Thoracic aorta (tissue), 2 donors: ENCODE measurements at regions not wholly inside any gene's neighbourhood (a gene's known extent, or its start where the extent isn't known, plus 50 kb on each side); places are given as distances from the start of the nearest gene placed in this dataset.

ENCODE experiments used
- ATAC-seq: fragments of 150-250 bp; one replicate; pipeline ENCODE4 v1.8.0; 2017; ENCODE audit warnings: low read depth; ENCODE audit not compliant: insufficient number of reproducible peaks, low FRiP score
- DNase-seq: peaks from one replicate; pipeline ENCODE4 v3.0.0-alpha.2; 2020; ENCODE audit warnings: low spot score
- H3K27ac ChIP-seq, 2 donors: fragments of 200-600 bp; sonication (generic); 1 replicate in 1 of 2; 2 replicates in 1 of 2; pipeline ENCODE4 v1.5.1; 2016; ENCODE audit warnings: mild to moderate bottlenecking in 2 of 2, moderate library complexity in 2 of 2
- H3K27me3 ChIP-seq: fragments of 200-600 bp; sonication (generic); replicated peaks from 2 replicates; pipeline ENCODE4 v1.6.0; 2016; ENCODE audit warnings: mild to moderate bottlenecking; ENCODE audit not compliant: insufficient read depth
- H3K36me3 ChIP-seq: fragments of 200-600 bp; sonication (generic); one replicate; pipeline ENCODE4 v1.5.1; 2016
- H3K4me1 ChIP-seq, 2 donors: fragments of 200-600 bp; sonication (generic); 1 replicate in 1 of 2; 2 replicates in 1 of 2; pipeline versions ENCODE4 v1.5.1 to v1.6.0; 2016; ENCODE audit warnings: low read depth in 2 of 2, mild to moderate bottlenecking in 1 of 2; ENCODE audit not compliant: control insufficient read depth in 1 of 2
- H3K4me3 ChIP-seq: fragments of 200-600 bp; sonication (generic); 2 replicates; pipeline ENCODE4 v1.5.1; 2016; ENCODE audit warnings: mild to moderate bottlenecking
- H3K9me3 ChIP-seq: fragments of 200-600 bp; sonication (generic); 2 replicates; pipeline ENCODE4 v1.5.1; 2016
- TF ChIP-seq, protein P1 (sequence below): fragments of 200-600 bp; sonication (generic); IDR thresholded peaks from one replicate; pipeline ENCODE4 v1.5.1; 2019; ENCODE audit warnings: antibody characterized with exemption

DNA sequence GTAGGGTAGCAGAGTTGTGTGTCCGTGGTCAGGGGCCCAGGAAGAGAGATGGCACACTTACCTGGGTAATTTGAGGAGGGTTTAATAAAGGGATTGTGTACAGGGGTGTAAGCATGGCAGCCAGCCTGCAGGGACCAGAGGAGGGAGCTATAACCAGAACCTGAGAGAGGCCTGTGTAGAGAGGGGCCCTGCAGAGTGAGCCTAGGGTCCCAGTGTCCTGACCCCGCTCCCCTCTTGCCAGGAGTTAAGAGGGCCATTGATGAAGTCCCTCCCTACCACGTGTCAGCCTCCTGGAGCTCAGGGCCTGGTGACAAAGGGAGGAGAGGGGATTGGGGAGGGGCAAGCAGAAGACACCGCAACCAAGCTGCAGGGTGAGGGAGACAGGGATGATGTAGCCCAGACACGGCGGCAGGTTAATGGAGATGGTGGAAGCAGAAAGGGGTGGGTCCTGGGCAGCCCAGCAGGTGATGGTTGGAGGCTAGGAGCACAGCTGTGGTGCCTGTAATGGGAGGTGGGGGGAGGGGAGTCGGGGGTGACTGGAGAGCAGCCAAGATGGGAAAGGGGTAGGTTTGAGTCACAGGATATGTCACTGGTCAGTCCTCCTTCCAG lies 165.4 kb upstream of the TOPAZ1 start:
- no peak for ATAC-seq
- no peak for DNase-seq
- Histone ChIP-seq H3K27ac (no peak overlapping the region), H3K27me3 (no peaks in the 10 kb centered on the region), H3K9me3 (no peaks in the 10 kb centered on the region), H3K4me3 (no peak overlapping the region), H3K36me3 (no peaks in the 10 kb centered on the region), H3K4me1 (no peaks in the 10 kb centered on the region)
- TF ChIP-seq, protein P1, sequence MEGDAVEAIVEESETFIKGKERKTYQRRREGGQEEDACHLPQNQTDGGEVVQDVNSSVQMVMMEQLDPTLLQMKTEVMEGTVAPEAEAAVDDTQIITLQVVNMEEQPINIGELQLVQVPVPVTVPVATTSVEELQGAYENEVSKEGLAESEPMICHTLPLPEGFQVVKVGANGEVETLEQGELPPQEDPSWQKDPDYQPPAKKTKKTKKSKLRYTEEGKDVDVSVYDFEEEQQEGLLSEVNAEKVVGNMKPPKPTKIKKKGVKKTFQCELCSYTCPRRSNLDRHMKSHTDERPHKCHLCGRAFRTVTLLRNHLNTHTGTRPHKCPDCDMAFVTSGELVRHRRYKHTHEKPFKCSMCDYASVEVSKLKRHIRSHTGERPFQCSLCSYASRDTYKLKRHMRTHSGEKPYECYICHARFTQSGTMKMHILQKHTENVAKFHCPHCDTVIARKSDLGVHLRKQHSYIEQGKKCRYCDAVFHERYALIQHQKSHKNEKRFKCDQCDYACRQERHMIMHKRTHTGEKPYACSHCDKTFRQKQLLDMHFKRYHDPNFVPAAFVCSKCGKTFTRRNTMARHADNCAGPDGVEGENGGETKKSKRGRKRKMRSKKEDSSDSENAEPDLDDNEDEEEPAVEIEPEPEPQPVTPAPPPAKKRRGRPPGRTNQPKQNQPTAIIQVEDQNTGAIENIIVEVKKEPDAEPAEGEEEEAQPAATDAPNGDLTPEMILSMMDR, result no peak

DNA sequence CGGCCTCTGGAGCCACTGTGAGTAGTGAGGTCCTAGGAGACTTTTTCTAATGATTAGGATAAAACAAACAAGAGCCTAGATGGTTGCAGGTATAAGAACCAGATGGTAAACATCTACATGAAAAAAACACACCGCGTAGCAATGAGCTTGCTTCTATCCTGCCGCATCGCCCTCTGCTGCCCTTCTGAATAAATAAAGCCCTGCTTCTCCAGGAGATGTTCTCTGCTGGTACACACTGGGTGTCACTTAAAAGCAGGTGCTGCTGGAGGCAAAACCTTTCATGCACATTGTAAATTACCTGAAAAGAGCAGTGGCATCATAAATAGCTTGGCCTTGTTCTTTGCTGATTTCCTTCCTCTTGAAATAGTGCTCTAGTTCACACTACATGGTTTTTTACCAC lies 164.4 kb upstream of the TOPAZ1 start:
- Histone ChIP-seq H3K36me3 (no peaks in the 10 kb centered on the region), H3K9me3 (no peaks in the 10 kb centered on the region), H3K27ac (no peak overlapping the region), H3K4me3 (no peak overlapping the region), H3K27me3 (no peaks in the 10 kb centered on the region), H3K4me1 (no peaks in the 10 kb centered on the region)
- no peak for DNase-seq
- ATAC-seq, result no peak
- TF ChIP-seq, protein P1, result no peak

DNA sequence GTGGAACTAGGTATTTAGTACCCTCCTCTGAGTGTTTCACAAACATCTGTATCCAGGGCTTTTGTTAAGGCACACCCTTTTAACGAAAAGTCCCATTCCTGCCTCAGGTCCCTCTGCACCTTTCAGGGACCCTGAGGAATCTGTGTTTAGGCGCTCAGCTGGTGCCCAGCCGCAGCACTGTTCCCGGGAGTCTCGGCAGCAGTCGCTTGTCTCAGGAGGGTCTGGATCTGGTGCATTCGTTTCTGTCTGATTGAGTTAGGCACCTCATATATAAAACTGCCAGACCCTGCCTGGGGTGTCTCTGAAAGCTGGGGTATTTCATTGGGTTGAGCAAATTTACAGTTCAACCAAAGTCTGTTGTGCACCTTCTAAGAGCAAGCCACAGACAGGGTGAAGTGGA lies 162.8 kb upstream of the TOPAZ1 start:
- ATAC-seq, result no peak
- H3K36me3 ChIP-seq, result no peaks in the 10 kb centered on the region
- no peaks in the 10 kb centered on the region for H3K9me3 ChIP-seq
- no peak for DNase-seq
- TF ChIP-seq, protein P1, result no peak
- no peak overlapping the region for H3K27ac ChIP-seq
- no peaks in the 10 kb centered on the region for H3K27me3 ChIP-seq
- H3K4me3 ChIP-seq, result no peak overlapping the region
- H3K4me1 ChIP-seq, result no peaks in the 10 kb centered on the region

DNA sequence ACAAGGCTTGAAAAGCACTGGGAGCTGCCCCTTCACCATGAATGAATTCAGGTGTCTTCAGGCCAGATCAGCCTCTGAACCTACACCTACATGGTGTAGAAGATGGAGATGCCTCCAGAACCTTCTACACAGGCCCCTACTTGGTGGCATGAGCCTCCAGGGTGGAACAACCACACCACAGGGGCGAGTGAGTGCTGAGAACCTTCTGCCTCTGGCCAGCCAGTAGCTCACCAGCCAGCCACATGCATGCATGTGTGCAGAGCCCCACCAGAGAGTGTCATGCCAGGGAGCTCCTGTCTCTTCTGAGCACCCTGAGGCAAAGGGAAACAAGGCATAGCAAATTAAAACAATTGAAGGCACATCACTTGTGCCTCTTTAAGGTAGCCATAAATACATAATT lies 161.8 kb upstream of the TOPAZ1 start:
- TF ChIP-seq, protein P1, result no peak
- H3K27ac ChIP-seq, result no peak overlapping the region
- no peaks in the 10 kb centered on the region for H3K9me3 ChIP-seq
- H3K4me3 ChIP-seq, result no peak overlapping the region
- H3K4me1 ChIP-seq, result no peaks in the 10 kb centered on the region
- ATAC-seq (no peak), DNase-seq (no peak)
- H3K27me3 ChIP-seq, result no peaks in the 10 kb centered on the region
- H3K36me3 ChIP-seq, result no peaks in the 10 kb centered on the region

DNA sequence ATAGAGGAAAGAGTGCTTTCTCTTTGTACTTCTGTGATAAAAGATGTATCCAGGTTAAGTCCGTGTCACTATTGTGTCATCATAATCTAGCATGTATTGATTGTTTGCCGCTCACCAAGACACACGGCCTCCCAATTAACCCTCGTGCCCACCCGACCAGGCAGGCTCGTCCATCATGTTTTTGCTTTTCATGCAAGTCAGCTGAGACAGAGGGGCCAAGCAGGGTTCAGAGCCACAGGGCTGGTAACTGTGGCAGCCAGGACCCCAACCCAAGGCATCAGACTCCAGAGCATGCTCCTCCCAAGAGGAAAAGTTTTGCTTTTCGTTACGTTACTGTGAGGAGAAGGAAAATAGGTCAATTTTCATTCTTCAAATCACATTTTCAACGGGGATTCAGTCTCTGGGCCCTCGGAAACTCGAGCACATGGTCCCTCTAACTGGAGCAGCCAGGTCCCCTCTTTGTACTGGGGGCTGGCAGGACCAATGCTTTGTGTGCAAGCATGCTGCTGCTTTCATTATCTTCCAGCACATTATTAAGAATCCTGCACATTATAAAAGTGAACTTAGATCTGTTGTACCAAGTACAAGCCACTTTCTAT lies 161.1 kb upstream of the TOPAZ1 start:
- no peak for ATAC-seq
- Histone ChIP-seq H3K36me3 (no peaks in the 10 kb centered on the region), H3K4me3 (no peak overlapping the region), H3K4me1 (no peaks in the 10 kb centered on the region), H3K27ac (no peak overlapping the region), H3K9me3 (no peaks in the 10 kb centered on the region), H3K27me3 (no peaks in the 10 kb centered on the region)
- TF ChIP-seq, protein P1, result no peak
- DNase-seq, result no peak
